ENCODE measurements at regions not wholly inside any gene's neighbourhood (a gene's known extent, or its start where the extent isn't known, plus 50 kb on each side); places are given as distances from the start of the nearest gene placed in this dataset.

- peak; percentile 62 to 85 (median 67) for DNase-seq (ENCODE audit: low read depth in 2 of 3, low spot score in 1 of 3)
These were observed 82.9 kb upstream of the C1QTNF9B start for GRCh38 chr13:23980160-23980551.

DNA sequence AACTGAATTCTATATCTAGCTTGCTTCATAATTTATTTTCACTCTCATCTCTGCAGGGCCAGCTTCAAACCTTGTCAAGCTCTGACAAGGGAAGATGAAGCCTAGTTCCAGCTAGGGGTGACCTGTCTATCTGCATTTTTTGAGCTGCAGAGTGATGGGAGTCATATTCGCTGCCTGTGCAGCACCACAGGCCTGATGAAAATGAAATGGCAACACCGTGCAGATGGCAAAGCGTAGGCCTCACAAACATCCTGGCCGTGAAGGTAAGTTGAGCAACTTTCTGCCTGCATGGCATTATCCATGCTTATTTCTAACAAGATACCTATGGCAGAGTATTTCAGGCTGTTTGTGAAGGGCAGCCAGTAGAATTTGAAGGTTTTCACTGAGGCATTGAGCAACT lies 86.4 kb upstream of the C1QTNF9B start:
- no peak for DNase-seq (ENCODE audit: low read depth in 2 of 3, low spot score in 1 of 3)

- no peak for DNase-seq (ENCODE audit: low read depth in 2 of 3, low spot score in 1 of 3)
These were observed 87.2 kb upstream of the C1QTNF9B start for GRCh38 chr13:23984546-23984945.

DNA sequence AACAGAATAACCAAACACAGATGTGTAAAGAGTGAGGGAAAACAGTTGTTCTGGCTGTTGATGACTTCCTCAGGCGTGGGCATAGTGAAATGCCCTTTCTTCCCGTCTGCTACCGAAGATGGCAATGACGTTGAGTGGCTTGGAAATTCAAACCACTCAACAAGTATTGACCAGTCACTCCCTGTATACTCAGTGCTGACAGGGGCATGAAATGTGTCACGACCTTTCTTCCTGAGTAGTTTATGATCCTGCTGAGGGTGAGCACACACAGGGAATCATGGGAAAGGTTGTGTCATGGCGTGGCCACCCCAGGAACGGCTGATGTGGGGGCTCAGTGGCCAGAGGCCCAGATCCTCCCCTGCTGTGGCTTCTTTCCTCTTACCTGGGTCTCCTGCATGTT lies 87.8 kb upstream of the C1QTNF9B start:
- no peak for DNase-seq (ENCODE audit: low read depth in 2 of 3, low spot score in 1 of 3)

- DNase-seq (ENCODE audit: low read depth in 2 of 3, low spot score in 1 of 3), result no peak
These were observed 88.5 kb upstream of the C1QTNF9B start for GRCh38 chr13:23985839-23986238.

GRCh38 chr13:23986619-23987018 lies 89.3 kb upstream of the C1QTNF9B start:
- no peak for DNase-seq (ENCODE audit: low read depth in 2 of 3, low spot score in 1 of 3)

DNA sequence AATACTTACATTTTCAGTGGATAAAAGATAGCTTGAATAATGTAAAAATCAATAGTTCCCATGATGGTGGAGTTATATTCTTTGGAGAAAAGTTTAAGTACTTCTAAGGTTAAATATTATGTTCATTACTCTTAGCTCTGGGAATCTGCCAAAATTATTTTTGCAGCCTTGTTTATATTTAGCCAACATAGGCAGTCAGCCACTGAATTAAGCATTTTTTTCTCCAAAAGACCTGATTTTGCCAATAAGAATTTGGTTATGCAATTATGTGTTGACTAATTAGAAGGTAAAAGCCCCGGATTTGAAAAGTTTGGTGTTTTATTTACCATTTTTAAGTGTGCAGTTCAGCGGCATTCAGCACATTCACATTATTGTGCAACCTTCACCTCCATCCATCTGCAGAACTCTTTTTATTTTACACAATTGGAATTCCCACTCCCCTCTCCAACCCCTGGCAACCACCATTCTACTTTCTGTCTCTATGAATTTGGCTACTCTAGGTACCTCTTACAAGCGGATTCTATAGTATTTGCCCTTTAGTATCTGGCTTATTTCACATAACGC lies 90.1 kb upstream of the C1QTNF9B start:
- DNase-seq (ENCODE audit: low read depth in 2 of 3, low spot score in 1 of 3), result no peak

DNA sequence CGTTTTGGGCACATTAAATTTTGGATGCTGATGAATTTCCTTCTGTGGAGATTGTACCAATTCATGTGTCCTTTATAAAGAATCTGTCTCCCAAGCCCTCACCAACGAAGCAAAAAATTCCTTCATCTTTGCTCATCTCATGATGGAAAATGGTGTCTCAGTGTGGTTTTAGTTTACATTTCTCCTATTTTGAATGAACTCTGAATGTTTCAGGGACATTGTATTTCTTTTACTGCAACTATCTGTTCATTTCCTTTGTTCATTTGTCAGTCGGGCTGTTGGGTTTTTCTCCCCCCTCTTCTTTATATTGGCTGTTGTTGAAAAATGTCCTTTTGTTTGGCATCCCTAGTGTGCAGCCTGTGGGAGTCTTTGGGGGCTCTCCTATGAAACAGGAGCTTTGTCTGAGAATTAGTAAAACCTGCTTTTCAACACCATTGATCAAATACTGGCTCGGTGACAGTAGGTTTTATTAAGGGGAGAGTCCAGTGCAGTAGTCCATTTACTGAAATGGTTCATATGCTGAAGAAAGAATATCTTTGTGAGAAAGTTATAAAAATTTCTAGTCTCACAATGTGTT lies 91.3 kb upstream of the C1QTNF9B start:
- DNase-seq (ENCODE audit: low read depth in 2 of 3, low spot score in 1 of 3), result no peak

GRCh38 chr13:23990455-23990854 lies 93.2 kb upstream of the C1QTNF9B start:
- DNase-seq (ENCODE audit: low read depth in 2 of 3, low spot score in 1 of 3), result no peak

DNA sequence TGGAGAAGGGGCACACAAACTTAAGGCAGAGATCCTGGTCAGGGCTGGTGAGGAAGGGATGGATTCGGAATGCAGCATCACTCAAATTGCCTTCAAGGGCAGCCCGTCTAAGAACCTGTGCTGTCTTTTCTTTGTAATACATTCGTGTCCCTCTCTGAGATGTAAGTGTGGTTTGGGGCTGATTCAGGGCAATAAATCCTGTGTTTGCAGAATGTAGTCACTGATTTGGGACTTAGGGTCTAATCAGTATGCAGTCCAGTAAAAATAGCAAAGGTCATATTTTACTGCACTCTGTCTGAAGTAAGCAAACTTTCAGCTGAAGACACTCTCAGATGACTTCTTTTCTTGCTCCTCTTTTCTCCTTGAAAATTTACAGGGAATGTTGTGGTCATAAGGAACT lies 93.8 kb upstream of the C1QTNF9B start:
- DNase-seq (ENCODE audit: low read depth in 2 of 3, low spot score in 1 of 3), result no peak

GRCh38 chr13:23992781-23993679 lies 95.7 kb upstream of the C1QTNF9B start:
- no peak for DNase-seq (ENCODE audit: low read depth in 2 of 3, low spot score in 1 of 3)

- DNase-seq (ENCODE audit: low read depth in 2 of 3, low spot score in 1 of 3), result no peak
These were observed 96.3 kb upstream of the C1QTNF9B start for GRCh38 chr13:23993680-23993985.

GRCh38 chr13:23995283-23996073 lies 98.2 kb upstream of the C1QTNF9B start:
- DNase-seq (ENCODE audit: low read depth in 2 of 3, low spot score in 1 of 3), result no peak

DNA sequence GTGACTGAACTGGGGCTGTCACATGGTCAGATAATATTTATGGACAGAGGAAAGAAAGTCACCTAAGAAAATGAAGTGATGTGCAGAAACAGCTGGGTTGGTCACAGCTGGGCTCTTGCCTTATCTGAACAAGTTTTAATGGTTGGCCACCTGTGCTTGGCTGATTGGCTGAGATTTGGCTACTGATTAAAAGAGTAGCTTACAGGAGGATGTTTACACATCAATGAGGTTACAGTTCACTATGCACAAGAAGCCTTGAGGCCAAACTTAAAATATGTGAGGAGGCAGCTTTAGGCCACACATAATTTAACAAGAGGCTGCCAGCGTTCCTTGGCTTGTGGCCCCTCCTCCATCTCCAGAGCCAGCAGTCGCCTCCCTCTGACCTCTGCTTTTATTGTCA lies 99.2 kb upstream of the C1QTNF9B start:
- DNase-seq (ENCODE audit: low read depth in 2 of 3, low spot score in 1 of 3), result no peak

DNA sequence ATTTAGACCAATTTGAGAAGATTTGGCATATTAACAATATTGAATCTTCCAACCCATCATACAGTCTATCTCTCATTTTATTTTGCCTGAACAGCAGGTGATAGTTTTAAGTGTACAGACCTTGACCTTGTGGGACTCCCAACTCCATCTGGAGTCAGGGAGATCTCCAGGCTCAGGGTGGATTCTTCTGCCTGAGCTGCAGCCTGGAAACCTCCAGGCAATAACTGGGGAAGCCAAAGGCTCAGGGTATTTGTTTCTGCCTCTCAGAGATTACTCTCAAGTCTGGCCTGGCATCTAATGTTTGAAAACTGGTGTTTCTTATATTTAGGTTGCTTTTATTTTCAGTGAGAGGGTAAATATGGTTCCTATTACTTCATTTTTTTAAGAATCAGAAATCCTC lies 102.1 kb upstream of the C1QTNF9B start:
- no peak for DNase-seq (ENCODE audit: low read depth in 2 of 3, low spot score in 1 of 3)

DNA sequence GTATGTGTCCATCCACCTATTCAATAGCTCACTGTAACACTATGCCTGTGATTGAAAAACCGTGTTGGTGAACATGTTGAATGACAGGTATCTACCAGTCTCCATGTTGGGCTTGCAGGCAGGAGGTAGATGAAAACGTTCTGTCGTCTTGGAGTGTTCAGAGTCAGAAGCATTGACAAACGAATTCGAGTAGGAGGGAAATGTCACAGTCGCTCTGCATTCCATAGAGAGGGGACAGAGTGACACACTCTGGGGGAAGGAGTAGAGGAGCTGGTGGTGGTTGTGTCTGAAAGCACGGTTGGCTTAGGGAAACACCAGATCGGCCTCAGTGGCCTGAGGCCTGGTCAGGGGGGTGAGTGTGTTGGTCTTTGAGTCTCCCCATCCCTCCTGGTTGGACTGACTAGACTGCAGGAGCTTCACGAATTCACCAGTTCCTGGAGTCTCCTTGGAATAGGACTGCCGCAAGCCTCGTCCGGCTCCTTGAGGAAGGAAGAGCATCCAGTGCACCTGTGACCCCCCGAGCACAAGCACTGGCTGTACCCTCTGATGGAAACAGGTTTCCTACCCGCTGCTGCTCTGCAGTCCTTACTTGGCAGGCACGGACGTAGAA lies 105.0 kb upstream of the C1QTNF9B start:
- DNase-seq (ENCODE audit: low read depth in 2 of 3, low spot score in 1 of 3), result no peak

DNA sequence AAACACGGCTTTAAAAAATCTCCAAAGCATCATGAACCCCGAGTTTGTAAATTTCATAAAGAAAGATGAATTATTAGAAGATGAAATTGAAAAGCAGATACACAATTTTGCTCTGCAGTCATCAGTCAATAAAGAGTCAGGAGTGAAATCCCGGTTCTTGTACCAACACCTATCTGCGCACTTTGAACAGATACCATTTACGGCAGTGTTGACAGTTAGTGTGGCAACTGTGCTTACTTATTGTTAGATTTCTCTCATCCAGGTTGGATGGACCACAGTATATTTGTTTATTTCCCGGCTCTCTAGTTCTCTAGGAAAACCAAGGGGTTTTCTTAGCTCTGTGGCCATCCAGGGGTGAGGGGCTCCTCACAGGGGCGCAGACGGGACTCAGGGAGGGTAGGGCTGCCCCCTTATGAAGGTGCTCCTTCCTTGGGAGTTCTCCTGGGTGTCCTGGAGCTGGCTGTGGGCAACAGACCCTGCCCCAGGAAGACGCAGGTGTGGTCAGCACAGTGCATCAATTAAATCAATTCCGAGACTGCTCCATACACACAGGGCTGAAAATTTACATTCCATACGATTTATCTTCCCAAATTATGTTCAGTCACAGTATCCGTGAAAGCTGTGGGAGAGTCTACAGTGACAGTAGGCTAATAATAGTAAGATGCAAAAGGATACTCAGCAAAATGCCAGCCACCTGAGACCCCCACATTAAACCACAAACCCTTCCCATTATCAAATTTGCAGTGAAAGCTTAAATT lies 107.0 kb upstream of the C1QTNF9B start:
- no peak for DNase-seq (ENCODE audit: low read depth in 2 of 3, low spot score in 1 of 3)

DNA sequence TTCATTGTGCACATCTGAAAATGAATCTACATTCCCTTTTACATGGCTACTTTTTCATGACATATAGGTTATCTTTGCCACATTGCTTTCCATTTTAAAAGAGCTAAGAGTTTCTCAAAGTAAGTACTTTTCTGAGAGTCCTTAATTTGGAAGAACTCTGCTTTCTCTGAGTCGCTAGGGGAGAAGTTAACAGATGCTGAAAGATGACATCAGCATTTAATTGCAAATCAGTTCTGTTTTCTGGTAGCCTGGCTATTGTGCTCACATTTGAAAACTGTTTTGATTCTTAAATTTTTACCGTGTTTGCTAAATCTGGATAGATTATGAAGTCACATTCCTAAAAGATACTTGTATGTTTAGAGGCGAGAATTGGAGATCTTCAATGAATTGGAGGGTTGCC lies 107.7 kb upstream of the C1QTNF9B start:
- DNase-seq (ENCODE audit: low read depth in 2 of 3, low spot score in 1 of 3), result no peak

DNA sequence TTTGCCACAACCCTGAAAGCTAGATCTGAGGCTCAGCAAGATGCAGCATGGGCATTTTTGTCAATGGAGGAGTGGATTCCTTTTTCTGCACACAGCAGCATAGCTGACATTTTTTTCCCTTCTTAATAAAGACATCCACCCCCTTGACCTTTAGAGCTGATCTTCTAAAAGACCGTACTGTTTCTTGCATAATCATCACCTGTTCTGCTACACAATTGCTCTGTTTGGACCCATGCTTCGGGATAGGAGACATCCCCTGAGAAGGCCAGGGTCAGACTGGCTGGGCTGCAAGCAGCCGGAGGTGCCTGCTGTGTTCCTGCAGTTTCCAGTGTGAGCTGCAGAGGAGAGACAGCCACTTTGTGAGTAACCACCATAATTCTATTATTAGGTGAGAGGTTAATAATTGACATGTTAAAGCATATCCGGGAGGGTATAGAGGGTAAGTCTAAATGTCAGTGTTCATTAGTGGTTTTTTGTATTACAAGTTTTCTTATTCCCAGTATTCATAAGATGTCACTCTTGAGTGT lies 108.5 kb upstream of the C1QTNF9B start:
- no peak for DNase-seq (ENCODE audit: low read depth in 2 of 3, low spot score in 1 of 3)

- DNase-seq (ENCODE audit: low read depth in 2 of 3, low spot score in 1 of 3), result no peak
These were observed 109.4 kb upstream of the C1QTNF9B start for GRCh38 chr13:24006520-24007248.

Data from stimulated activated CD4-positive, alpha-beta T cell treated with anti-CD3 and anti-CD28 coated beads, Interleukin-12 subunit alpha, Interleukin-12 subunit beta, amount 100 ng/mL, for 48 hours (primary cell).